ENCODE measurements at regions not wholly inside any gene's neighbourhood (a gene's known extent, or its start where the extent isn't known, plus 50 kb on each side); places are given as distances from the start of the nearest gene placed in this dataset.

DNA sequence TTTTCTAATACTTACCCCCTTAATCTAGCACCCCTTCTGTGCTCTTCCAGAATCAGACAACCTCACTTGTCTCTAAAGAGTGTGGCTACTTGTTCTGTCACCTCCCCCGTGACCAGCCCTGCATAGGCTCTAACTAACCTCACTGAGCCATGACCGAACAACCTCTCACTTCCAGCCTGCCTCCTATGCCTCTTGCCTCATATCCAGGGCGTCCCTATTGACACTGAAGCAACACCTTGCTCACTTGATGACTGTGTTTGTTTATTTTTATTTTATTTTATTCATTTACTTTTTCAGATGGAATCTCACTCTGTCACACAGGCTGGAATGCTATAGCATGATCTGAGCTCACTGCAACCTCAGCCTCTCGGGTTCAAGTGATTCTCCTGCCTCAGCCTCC lies 235.1 kb upstream of the B3GALT2 start (continued):
- TF ChIP-seq, protein P1, sequence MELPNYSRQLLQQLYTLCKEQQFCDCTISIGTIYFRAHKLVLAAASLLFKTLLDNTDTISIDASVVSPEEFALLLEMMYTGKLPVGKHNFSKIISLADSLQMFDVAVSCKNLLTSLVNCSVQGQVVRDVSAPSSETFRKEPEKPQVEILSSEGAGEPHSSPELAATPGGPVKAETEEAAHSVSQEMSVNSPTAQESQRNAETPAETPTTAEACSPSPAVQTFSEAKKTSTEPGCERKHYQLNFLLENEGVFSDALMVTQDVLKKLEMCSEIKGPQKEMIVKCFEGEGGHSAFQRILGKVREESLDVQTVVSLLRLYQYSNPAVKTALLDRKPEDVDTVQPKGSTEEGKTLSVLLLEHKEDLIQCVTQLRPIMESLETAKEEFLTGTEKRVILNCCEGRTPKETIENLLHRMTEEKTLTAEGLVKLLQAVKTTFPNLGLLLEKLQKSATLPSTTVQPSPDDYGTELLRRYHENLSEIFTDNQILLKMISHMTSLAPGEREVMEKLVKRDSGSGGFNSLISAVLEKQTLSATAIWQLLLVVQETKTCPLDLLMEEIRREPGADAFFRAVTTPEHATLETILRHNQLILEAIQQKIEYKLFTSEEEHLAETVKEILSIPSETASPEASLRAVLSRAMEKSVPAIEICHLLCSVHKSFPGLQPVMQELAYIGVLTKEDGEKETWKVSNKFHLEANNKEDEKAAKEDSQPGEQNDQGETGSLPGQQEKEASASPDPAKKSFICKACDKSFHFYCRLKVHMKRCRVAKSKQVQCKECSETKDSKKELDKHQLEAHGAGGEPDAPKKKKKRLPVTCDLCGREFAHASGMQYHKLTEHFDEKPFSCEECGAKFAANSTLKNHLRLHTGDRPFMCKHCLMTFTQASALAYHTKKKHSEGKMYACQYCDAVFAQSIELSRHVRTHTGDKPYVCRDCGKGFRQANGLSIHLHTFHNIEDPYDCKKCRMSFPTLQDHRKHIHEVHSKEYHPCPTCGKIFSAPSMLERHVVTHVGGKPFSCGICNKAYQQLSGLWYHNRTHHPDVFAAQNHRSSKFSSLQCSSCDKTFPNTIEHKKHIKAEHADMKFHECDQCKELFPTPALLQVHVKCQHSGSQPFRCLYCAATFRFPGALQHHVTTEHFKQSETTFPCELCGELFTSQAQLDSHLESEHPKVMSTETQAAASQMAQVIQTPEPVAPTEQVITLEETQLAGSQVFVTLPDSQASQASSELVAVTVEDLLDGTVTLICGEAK (IDR thresholded peaks at IDR 0.05; ENCODE audit: borderline replicate concordance): no peak
- TF ChIP-seq CBFB (IDR thresholded peaks at IDR 0.05; ENCODE audit: low read depth): no peak
- TF ChIP-seq, protein P2, sequence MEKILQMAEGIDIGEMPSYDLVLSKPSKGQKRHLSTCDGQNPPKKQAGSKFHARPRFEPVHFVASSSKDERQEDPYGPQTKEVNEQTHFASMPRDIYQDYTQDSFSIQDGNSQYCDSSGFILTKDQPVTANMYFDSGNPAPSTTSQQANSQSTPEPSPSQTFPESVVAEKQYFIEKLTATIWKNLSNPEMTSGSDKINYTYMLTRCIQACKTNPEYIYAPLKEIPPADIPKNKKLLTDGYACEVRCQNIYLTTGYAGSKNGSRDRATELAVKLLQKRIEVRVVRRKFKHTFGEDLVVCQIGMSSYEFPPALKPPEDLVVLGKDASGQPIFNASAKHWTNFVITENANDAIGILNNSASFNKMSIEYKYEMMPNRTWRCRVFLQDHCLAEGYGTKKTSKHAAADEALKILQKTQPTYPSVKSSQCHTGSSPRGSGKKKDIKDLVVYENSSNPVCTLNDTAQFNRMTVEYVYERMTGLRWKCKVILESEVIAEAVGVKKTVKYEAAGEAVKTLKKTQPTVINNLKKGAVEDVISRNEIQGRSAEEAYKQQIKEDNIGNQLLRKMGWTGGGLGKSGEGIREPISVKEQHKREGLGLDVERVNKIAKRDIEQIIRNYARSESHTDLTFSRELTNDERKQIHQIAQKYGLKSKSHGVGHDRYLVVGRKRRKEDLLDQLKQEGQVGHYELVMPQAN (conservative IDR thresholded peaks at IDR 0.05): no peak
- TF ChIP-seq, protein P3, sequence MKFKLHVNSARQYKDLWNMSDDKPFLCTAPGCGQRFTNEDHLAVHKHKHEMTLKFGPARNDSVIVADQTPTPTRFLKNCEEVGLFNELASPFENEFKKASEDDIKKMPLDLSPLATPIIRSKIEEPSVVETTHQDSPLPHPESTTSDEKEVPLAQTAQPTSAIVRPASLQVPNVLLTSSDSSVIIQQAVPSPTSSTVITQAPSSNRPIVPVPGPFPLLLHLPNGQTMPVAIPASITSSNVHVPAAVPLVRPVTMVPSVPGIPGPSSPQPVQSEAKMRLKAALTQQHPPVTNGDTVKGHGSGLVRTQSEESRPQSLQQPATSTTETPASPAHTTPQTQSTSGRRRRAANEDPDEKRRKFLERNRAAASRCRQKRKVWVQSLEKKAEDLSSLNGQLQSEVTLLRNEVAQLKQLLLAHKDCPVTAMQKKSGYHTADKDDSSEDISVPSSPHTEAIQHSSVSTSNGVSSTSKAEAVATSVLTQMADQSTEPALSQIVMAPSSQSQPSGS (IDR thresholded peaks at IDR 0.05; ENCODE audit: low read length): no peak
- no peak for TF ChIP-seq NR2C1 (IDR thresholded peaks at IDR 0.05)
- TF ChIP-seq SRF (IDR thresholded peaks at IDR 0.05; ENCODE audit: low read depth in 2 of 2, low read length in 2 of 2): no peak
- TF ChIP-seq CBX5 (IDR thresholded peaks at IDR 0.05; ENCODE audit: low read depth): no peak
